ENCODE measurements at regions not wholly inside any gene's neighbourhood (a gene's known extent, or its start where the extent isn't known, plus 50 kb on each side); places are given as distances from the start of the nearest gene placed in this dataset.

GRCh38 chr14:84655014-84655413, 874.9 kb upstream of the FLRT2 start:
- no peak overlapping the region for H3K4me3 Mint-ChIP-seq
- no peak overlapping the region for H3K27ac Mint-ChIP-seq (ENCODE audit: unreplicated experiment)
- no peaks in the 10 kb centered on the region for H3K27me3 Mint-ChIP-seq (ENCODE audit: low read depth)
- no peak for DNase-seq (ENCODE audit: low read depth, low spot score)
- TF ChIP-seq CTCF (conservative IDR thresholded peaks at IDR 0.05), result no peak
- H3K36me3 Mint-ChIP-seq (ENCODE audit: low read depth), result no peaks in the 10 kb centered on the region
- H3K9me3 Mint-ChIP-seq, result peaks cover 17% of the 10 kb centered on the region
- no peaks in the 10 kb centered on the region for H3K4me1 Mint-ChIP-seq

GRCh38 chr14:84657911-84658310, 872.0 kb upstream of the FLRT2 start:
- TF ChIP-seq CTCF (conservative IDR thresholded peaks at IDR 0.05), result no peak
- H3K27ac Mint-ChIP-seq (ENCODE audit: unreplicated experiment), result no peak overlapping the region

GRCh38 chr14:84670796-84671195, 859.1 kb upstream of the FLRT2 start:
- H3K4me1 Mint-ChIP-seq, result no peaks in the 10 kb centered on the region
- peaks cover 3% of the 10 kb centered on the region for H3K9me3 Mint-ChIP-seq
- H3K27me3 Mint-ChIP-seq (ENCODE audit: low read depth), result no peaks in the 10 kb centered on the region
- no peak overlapping the region for H3K4me3 Mint-ChIP-seq
- no peak overlapping the region for H3K27ac Mint-ChIP-seq (ENCODE audit: unreplicated experiment)
- no peaks in the 10 kb centered on the region for H3K36me3 Mint-ChIP-seq (ENCODE audit: low read depth)
- no peak for DNase-seq (ENCODE audit: low read depth, low spot score)
- TF ChIP-seq CTCF (conservative IDR thresholded peaks at IDR 0.05), result no peak

More at GRCh38 chr14:84657911-84658310, 872.0 kb upstream of the FLRT2 start:
- H3K4me3 Mint-ChIP-seq, result no peak overlapping the region
- DNase-seq (ENCODE audit: low read depth, low spot score), result no peak
- no peaks in the 10 kb centered on the region for H3K27me3 Mint-ChIP-seq (ENCODE audit: low read depth)
- H3K9me3 Mint-ChIP-seq, result peaks cover under 1% of the 10 kb centered on the region
- no peaks in the 10 kb centered on the region for H3K4me1 Mint-ChIP-seq
- H3K36me3 Mint-ChIP-seq (ENCODE audit: low read depth), result no peaks in the 10 kb centered on the region

- no peak for DNase-seq (ENCODE audit: low read depth, low spot score)
- Mint-ChIP-seq H3K4me1 (no peaks in the 10 kb centered on the region), H3K36me3 (ENCODE audit: low read depth) (no peaks in the 10 kb centered on the region), H3K27me3 (ENCODE audit: low read depth) (no peaks in the 10 kb centered on the region), H3K9me3 (peaks cover 3% of the 10 kb centered on the region), H3K27ac (ENCODE audit: unreplicated experiment) (no peak overlapping the region), H3K4me3 (no peak overlapping the region)
- no peak for TF ChIP-seq CTCF (conservative IDR thresholded peaks at IDR 0.05)
These were observed 858.2 kb upstream of the FLRT2 start for GRCh38 chr14:84671776-84672175.

GRCh38 chr14:84674636-84675035, 855.3 kb upstream of the FLRT2 start:
- H3K27me3 Mint-ChIP-seq (ENCODE audit: low read depth), result no peaks in the 10 kb centered on the region
- no peak overlapping the region for H3K4me3 Mint-ChIP-seq
- no peak for DNase-seq (ENCODE audit: low read depth, low spot score)
- no peaks in the 10 kb centered on the region for H3K4me1 Mint-ChIP-seq
- no peak for TF ChIP-seq CTCF (conservative IDR thresholded peaks at IDR 0.05)
- H3K36me3 Mint-ChIP-seq (ENCODE audit: low read depth), result no peaks in the 10 kb centered on the region
- no peak overlapping the region for H3K27ac Mint-ChIP-seq (ENCODE audit: unreplicated experiment)
- no peaks in the 10 kb centered on the region for H3K9me3 Mint-ChIP-seq

- Mint-ChIP-seq H3K4me3 (no peak overlapping the region), H3K27ac (ENCODE audit: unreplicated experiment) (no peak overlapping the region), H3K36me3 (ENCODE audit: low read depth) (no peaks in the 10 kb centered on the region), H3K9me3 (peaks cover 3% of the 10 kb centered on the region), H3K4me1 (no peaks in the 10 kb centered on the region), H3K27me3 (ENCODE audit: low read depth) (no peaks in the 10 kb centered on the region)
- no peak for TF ChIP-seq CTCF (conservative IDR thresholded peaks at IDR 0.05)
- DNase-seq (ENCODE audit: low read depth, low spot score), result no peak
These were observed 843.4 kb upstream of the FLRT2 start for GRCh38 chr14:84686550-84686949.
